Adrenal gland (tissue), 5 donors: ENCODE measurements at regions not wholly inside any gene's neighbourhood (a gene's known extent, or its start where the extent isn't known, plus 50 kb on each side); places are given as distances from the start of the nearest gene placed in this dataset.

Experiments
- CTCF ChIP-seq, 6 experiments: fragments of 450-650 bp in 4 of 6; fragments of 200-600 bp in 2 of 6; sonication (generic) in 1 of 6; IDR thresholded peaks; 1 replicate in 5 of 6; 2 replicates in 1 of 6; pipeline versions ENCODE4 v1.5.1 to v1.8.0; 2016 to 2021; ENCODE audit warnings: antibody characterized with exemption in 6 of 6, mild to moderate bottlenecking in 2 of 6, moderate library complexity in 1 of 6
- POLR2A ChIP-seq, 2 donors: fragments of 450-650 bp; IDR thresholded peaks; one replicate each; pipeline ENCODE4 v1.6.1; 2017; ENCODE audit warnings: antibody characterized with exemption in 2 of 2, mild to moderate bottlenecking in 2 of 2, moderate library complexity in 1 of 2
- donor health status: DM: no; HTN: no; CAD: no.

- no peak for TF ChIP-seq POLR2A (IDR thresholded peaks at IDR 0.05)
- no peak for TF ChIP-seq CTCF (IDR thresholded peaks at IDR 0.05)
Measured at GRCh38 chrX:39618178-39618577, 479.6 kb downstream of the BCOR start.
